Hepatocyte (in vitro differentiated cells): ENCODE measurements at regions not wholly inside any gene's neighbourhood (a gene's known extent, or its start where the extent isn't known, plus 50 kb on each side); places are given as distances from the start of the nearest gene placed in this dataset.

ENCODE experiments used
- DNase-seq: peaks from one replicate; pipeline ENCODE4 v3.0.0-alpha.2; 2016; ENCODE audit warnings: low spot score
- H2AFZ ChIP-seq: fragments of 200-600 bp; sonication (generic); 2 replicates; pipeline ENCODE4 v1.6.0; 2016; ENCODE audit warnings: antibody characterized with exemption, mild to moderate bottlenecking
- H3K27ac ChIP-seq: fragments of 200-600 bp; sonication (generic); 2 replicates; pipeline ENCODE4 v1.5.1; 2016; ENCODE audit warnings: mild to moderate bottlenecking
- H3K27me3 ChIP-seq: fragments of 200-600 bp; sonication (generic); 2 replicates; pipeline ENCODE4 v1.6.1; 2016
- H3K36me3 ChIP-seq: fragments of 200-600 bp; sonication (generic); replicated peaks from 2 replicates; pipeline ENCODE4 v1.5.1; 2016; ENCODE audit warnings: low read depth; ENCODE audit not compliant: insufficient read depth
- H3K4me1 ChIP-seq: fragments of 200-600 bp; sonication (generic); 2 replicates; pipeline ENCODE4 v1.5.1; 2016; ENCODE audit warnings: mild to moderate bottlenecking, moderate library complexity; ENCODE audit not compliant: insufficient read depth
- H3K4me2 ChIP-seq: fragments of 200-600 bp; sonication (generic); 2 replicates; pipeline ENCODE4 v1.6.0; 2016
- H3K4me3 ChIP-seq: fragments of 200-600 bp; sonication (generic); 2 replicates; pipeline ENCODE4 v1.5.1; 2016; ENCODE audit warnings: mild to moderate bottlenecking
- H3K79me2 ChIP-seq: fragments of 200-600 bp; sonication (generic); 2 replicates; pipeline ENCODE4 v1.6.0; 2017; ENCODE audit warnings: mild to moderate bottlenecking
- H3K9me2 ChIP-seq: fragments of 200-600 bp; sonication (generic); replicated peaks from 2 replicates; pipeline ENCODE4 v1.6.0; 2017; ENCODE audit warnings: mild to moderate bottlenecking; ENCODE audit not compliant: insufficient read depth
- H3K9me3 ChIP-seq: fragments of 200-600 bp; sonication (generic); 2 replicates; pipeline ENCODE4 v1.5.1; 2016; ENCODE audit warnings: low read depth, mild to moderate bottlenecking
- H4K20me1 ChIP-seq: fragments of 200-600 bp; sonication (generic); 2 replicates; pipeline ENCODE4 v1.6.0; 2016; ENCODE audit warnings: mild to moderate bottlenecking; ENCODE audit not compliant: insufficient read depth, poor library complexity, severe bottlenecking
- CTCF ChIP-seq: fragments of 200-600 bp; sonication (generic); IDR thresholded peaks from 2 replicates; pipeline ENCODE4 v1.5.1; 2016; ENCODE audit warnings: antibody characterized with exemption, mild to moderate bottlenecking; ENCODE audit not compliant: poor library complexity
- EZH2 ChIP-seq: fragments of 200-600 bp; sonication (generic); IDR thresholded peaks from 2 replicates; pipeline ENCODE4 v1.6.1; 2016; ENCODE audit warnings: antibody characterized with exemption, mild to moderate bottlenecking, borderline replicate concordance
- EZH2phosphoT487 ChIP-seq: fragments of 200-600 bp; sonication (generic); IDR thresholded peaks from one replicate; pipeline ENCODE4 v1.6.1; 2018; ENCODE audit warnings: antibody characterized with exemption, mild to moderate bottlenecking, low read depth, moderate library complexity; ENCODE audit not compliant: unreplicated experiment, severe bottlenecking
- WGBS: methylation state at CpG from one replicate; pipeline ENCODE4 v1.1.6; 2016; ENCODE audit warnings: low lambda C conversion rate; ENCODE audit errors: missing lambda C conversion rate; 5-methylcytosine and 5-hydroxymethylcytosine counted together

DNA sequence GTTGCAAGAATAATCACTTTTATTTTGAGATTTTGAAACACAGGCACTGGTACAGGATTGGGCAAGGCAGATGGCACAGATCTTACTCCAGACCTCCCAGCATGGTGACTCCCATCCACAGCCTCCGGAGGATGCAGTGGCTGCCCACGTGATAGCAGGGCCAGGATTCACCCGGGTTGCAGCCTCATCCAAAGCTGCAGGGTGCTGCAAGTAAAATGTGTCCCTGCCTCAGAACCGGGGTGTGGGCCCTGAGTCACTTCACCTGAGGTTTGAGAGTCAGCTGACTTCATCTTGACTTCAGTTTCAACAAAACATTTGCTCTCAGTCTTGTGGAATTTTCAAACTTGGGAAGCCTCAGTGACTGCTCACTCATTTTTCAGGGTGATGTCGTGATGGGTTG, 201.9 kb downstream of the FGF9 start:
- no peak overlapping the region for H3K4me3 ChIP-seq
- no peaks in the 10 kb centered on the region for H3K9me2 ChIP-seq
- H3K79me2 ChIP-seq: no peaks in the 10 kb centered on the region
- no peak overlapping the region for H3K27ac ChIP-seq
- H3K9me3 ChIP-seq: no peaks in the 10 kb centered on the region
- whole genome bisulfite sequencing: 74% methylated on average over 5 of the region's 5 CpGs
- no peaks in the 10 kb centered on the region for H3K27me3 ChIP-seq
- H4K20me1 ChIP-seq: no peaks in the 10 kb centered on the region
- H3K4me2 ChIP-seq: no peak overlapping the region
- no peak for TF ChIP-seq CTCF
- TF ChIP-seq EZH2phosphoT487: no peak
- no peak for TF ChIP-seq EZH2
- H3K36me3 ChIP-seq: no peaks in the 10 kb centered on the region
- H3K4me1 ChIP-seq: peaks cover 13% of the 10 kb centered on the region
- DNase-seq: no peak
- H2AFZ ChIP-seq: no peak overlapping the region

DNA sequence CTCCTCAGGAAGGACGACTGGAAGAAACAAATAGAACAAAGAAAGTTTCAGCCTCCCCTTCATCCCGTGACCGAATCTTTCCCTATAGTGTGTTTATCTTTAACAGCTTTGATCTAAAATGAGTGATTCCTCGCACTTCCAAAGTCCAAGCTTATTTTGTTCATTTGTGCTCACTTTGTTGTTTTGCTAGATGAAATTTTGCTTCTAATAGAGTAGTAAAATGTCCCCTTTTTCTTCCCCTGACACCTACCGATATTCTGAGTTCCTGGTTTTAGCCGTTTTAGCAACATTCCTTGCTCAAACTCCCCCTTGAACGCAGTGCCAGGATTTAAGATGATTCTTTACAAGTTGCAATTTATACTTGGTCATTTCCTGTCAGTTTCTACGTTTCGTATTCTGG, 204.2 kb downstream of the FGF9 start:
- H2AFZ ChIP-seq: no peak overlapping the region
- H3K4me3 ChIP-seq: no peak overlapping the region
- TF ChIP-seq EZH2phosphoT487 (no peak), EZH2 (no peak), CTCF (no peak)
- no peaks in the 10 kb centered on the region for H3K27me3 ChIP-seq
- no peaks in the 10 kb centered on the region for H3K79me2 ChIP-seq
- no peaks in the 10 kb centered on the region for H3K9me3 ChIP-seq
- H3K9me2 ChIP-seq: no peaks in the 10 kb centered on the region
- no peak for DNase-seq
- no peak overlapping the region for H3K4me2 ChIP-seq
- H3K4me1 ChIP-seq: peaks cover 13% of the 10 kb centered on the region
- no peak overlapping the region for H3K27ac ChIP-seq
- WGBS: 53% methylated on average over 9 of the region's 9 CpGs
- no peaks in the 10 kb centered on the region for H3K36me3 ChIP-seq
- H4K20me1 ChIP-seq: no peaks in the 10 kb centered on the region

- 94% methylated on average over 8 of the region's 8 CpGs for WGBS
- H3K9me3 ChIP-seq: no peaks in the 10 kb centered on the region
- H3K4me1 ChIP-seq: peaks cover 5% of the 10 kb centered on the region
- no peaks in the 10 kb centered on the region for H4K20me1 ChIP-seq
- no peak overlapping the region for H2AFZ ChIP-seq
- no peaks in the 10 kb centered on the region for H3K9me2 ChIP-seq
- H3K4me2 ChIP-seq: no peak overlapping the region
- H3K36me3 ChIP-seq: no peaks in the 10 kb centered on the region
- no peak overlapping the region for H3K27ac ChIP-seq
- H3K79me2 ChIP-seq: no peaks in the 10 kb centered on the region
- H3K4me3 ChIP-seq: no peak overlapping the region
- no peak for DNase-seq
- no peaks in the 10 kb centered on the region for H3K27me3 ChIP-seq
- TF ChIP-seq EZH2phosphoT487 (no peak), EZH2 (no peak), CTCF (no peak)
Observed at GRCh38 chr13:21879263-21879914, 208.5 kb downstream of the FGF9 start.
